Ishikawa (cell line): ENCODE measurements at regions not wholly inside any gene's neighbourhood (a gene's known extent, or its start where the extent isn't known, plus 50 kb on each side); places are given as distances from the start of the nearest gene placed in this dataset.

Source experiments
- CEBPB ChIP-seq: IDR thresholded peaks from 2 replicates; pipeline ENCODE4 v1.6.1; 2012
- CREB1 ChIP-seq: IDR thresholded peaks from 2 replicates; pipeline ENCODE4 v1.6.1; 2012; ENCODE audit warnings: low read depth
- EGR1 ChIP-seq: IDR thresholded peaks from 2 replicates; pipeline ENCODE4 v1.6.1; 2012
- EP300 ChIP-seq: IDR thresholded peaks from 2 replicates; pipeline ENCODE4 v1.6.1; 2012; ENCODE audit warnings: borderline replicate concordance
- FOXM1 ChIP-seq: IDR thresholded peaks from 2 replicates; pipeline ENCODE4 v1.6.1; 2012; ENCODE audit warnings: low read depth, borderline replicate concordance
- RAD21 ChIP-seq: IDR thresholded peaks from 2 replicates; pipeline ENCODE4 v1.6.1; 2012; ENCODE audit warnings: low read depth
- TAF1 ChIP-seq: IDR thresholded peaks from 2 replicates; pipeline ENCODE4 v1.6.1; 2012; ENCODE audit warnings: low read depth, mild to moderate bottlenecking
- TCF12 ChIP-seq: IDR thresholded peaks from 2 replicates; pipeline ENCODE4 v1.6.1; 2012; ENCODE audit warnings: low read depth
- YY1 ChIP-seq: IDR thresholded peaks from 2 replicates; pipeline ENCODE4 v1.6.1; 2012; ENCODE audit warnings: low read depth
- ZBTB7A ChIP-seq: IDR thresholded peaks from 2 replicates; pipeline ENCODE4 v1.6.1; 2012; ENCODE audit warnings: low read depth
- TF ChIP-seq, protein P1 (sequence below): IDR thresholded peaks from 2 replicates; pipeline ENCODE4 v1.6.1; 2012
- TF ChIP-seq, protein P2 (sequence below): IDR thresholded peaks from 2 replicates; pipeline ENCODE4 v1.6.1; 2012; ENCODE audit warnings: low read depth, mild to moderate bottlenecking

DNA sequence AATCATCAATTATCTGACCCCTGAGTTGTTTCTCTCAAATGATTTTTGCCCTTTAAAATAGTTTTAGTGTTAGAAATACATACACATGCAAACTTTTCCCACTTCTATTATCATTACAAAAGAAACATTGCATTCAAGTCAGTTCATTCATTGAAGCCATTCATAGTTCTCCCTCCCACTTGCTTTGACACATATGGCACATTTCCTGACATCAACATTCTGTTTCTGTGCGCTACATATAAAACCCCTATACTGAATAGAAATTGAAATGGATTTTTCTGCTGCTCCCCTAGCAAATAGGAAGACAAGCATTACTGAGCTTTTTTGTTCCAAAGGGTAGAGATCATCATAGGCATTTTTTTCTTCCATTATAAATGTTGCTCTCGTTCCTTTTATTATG, 497.9 kb upstream of the PCDH10 start:
- TF ChIP-seq YY1 (no peak), ZBTB7A (no peak), CEBPB (no peak), EP300 (no peak), FOXM1 (no peak), TCF12 (no peak), EGR1 (no peak), CREB1 (no peak), RAD21 (no peak), TAF1 (no peak)
- TF ChIP-seq, protein P1, sequence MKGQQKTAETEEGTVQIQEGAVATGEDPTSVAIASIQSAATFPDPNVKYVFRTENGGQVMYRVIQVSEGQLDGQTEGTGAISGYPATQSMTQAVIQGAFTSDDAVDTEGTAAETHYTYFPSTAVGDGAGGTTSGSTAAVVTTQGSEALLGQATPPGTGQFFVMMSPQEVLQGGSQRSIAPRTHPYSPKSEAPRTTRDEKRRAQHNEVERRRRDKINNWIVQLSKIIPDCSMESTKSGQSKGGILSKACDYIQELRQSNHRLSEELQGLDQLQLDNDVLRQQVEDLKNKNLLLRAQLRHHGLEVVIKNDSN = no peak
- TF ChIP-seq, protein P2, sequence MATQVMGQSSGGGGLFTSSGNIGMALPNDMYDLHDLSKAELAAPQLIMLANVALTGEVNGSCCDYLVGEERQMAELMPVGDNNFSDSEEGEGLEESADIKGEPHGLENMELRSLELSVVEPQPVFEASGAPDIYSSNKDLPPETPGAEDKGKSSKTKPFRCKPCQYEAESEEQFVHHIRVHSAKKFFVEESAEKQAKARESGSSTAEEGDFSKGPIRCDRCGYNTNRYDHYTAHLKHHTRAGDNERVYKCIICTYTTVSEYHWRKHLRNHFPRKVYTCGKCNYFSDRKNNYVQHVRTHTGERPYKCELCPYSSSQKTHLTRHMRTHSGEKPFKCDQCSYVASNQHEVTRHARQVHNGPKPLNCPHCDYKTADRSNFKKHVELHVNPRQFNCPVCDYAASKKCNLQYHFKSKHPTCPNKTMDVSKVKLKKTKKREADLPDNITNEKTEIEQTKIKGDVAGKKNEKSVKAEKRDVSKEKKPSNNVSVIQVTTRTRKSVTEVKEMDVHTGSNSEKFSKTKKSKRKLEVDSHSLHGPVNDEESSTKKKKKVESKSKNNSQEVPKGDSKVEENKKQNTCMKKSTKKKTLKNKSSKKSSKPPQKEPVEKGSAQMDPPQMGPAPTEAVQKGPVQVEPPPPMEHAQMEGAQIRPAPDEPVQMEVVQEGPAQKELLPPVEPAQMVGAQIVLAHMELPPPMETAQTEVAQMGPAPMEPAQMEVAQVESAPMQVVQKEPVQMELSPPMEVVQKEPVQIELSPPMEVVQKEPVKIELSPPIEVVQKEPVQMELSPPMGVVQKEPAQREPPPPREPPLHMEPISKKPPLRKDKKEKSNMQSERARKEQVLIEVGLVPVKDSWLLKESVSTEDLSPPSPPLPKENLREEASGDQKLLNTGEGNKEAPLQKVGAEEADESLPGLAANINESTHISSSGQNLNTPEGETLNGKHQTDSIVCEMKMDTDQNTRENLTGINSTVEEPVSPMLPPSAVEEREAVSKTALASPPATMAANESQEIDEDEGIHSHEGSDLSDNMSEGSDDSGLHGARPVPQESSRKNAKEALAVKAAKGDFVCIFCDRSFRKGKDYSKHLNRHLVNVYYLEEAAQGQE = no peak
